Brain pericyte (primary cell): ENCODE measurements at regions not wholly inside any gene's neighbourhood (a gene's known extent, or its start where the extent isn't known, plus 50 kb on each side); places are given as distances from the start of the nearest gene placed in this dataset.
"Not testable (repeated sequence)": the region's sequence is repeated elsewhere in the genome, so short reads cannot be mapped to it uniquely, and the experiment has no call there.

Source experiments
- DNase-seq: peaks from one replicate; pipeline ENCODE4 v3.0.0-alpha.2; 2012; ENCODE audit warnings: low read depth, low spot score

DNA sequence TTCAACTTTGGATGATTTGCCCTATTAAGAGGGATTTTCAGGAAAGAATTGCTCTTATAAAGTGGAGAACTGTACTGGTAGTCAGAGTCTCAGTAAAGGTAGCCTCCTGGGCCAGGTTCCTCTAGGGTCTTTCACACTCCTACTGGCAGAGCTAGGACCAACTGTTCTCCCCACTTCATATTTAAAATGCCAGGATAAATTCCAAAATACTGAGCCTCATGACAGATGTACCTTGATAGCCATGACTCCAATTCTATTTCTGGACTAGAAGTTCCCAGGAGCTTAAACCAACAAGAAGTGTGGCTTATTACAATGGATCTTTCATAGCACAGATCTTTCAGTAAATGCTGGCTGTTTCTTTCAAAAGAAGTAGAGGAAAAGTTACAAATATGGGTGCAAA is 126.5 kb downstream of the C12orf75 start:
- DNase-seq, result no peak

DNA sequence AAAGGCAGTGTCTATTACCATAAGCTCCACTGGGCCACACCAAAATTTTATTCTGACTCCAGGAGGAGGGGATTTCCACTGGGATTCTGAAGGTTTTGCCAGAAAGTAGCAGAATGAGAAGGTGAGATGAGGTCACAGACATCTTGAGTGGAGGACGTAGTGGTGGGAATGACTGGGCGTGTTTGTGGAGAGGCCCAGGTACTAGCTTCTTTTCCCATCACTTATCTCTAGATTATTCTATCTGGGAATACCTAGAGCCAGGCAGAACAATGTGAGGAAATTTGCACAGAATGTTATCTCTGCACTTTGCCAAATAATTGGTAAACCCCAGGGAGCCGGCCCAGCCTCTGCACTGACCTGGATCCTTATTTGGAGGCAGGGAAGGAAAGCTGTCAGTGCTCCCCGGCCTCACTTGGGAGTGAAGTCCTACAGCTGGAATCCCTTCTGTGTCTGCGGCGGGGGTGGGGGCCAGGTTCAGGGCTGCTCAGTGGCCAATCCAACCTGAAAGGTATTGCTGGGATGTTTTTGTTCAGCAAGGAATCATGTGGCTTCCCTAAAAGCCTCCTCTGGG is 129.4 kb downstream of the C12orf75 start:
- DNase-seq, result no peak

- DNase-seq, result no peak
These were observed 130.9 kb downstream of the C12orf75 start for GRCh38 chr12:105461271-105461943.

- DNase-seq, result no peak
These were observed 131.7 kb downstream of the C12orf75 start for GRCh38 chr12:105461944-105462762.

- DNase-seq, result no peak
These were observed 132.3 kb downstream of the C12orf75 start for GRCh38 chr12:105462831-105463230.

GRCh38 chr12:105464406-105464805 is 133.9 kb downstream of the C12orf75 start:
- DNase-seq, result no peak

DNA sequence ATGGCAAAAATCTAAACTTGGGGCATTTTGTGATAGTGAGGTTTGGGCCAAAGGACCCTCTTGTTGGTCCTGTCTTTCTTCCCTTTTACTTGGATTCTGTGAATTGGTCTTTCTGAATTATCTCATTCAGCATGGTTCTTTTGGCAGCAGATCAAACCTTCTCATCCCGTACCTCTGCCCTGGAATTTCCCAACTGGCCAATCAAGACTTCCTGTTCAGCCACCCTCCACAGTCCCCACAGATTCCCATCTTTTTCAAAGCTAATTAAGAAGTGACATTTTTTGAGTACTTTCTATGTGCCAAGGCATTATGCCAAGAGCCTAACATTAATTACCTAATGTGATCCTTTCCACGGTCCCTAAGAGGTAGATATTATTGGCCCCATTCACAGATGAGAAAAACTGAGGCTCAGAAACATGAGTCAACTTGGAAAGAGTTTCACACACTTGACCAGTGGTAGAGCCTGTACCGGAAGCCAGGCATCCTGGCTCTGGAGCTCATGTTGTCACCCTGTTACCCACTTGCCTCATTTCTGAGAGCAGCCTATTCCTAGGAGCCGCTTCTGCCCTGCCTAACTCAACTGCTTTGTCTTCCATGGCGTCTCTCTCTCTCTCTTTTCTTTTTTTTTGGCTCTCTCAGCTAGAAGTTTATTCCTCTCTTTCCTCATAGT is 135.9 kb downstream of the C12orf75 start:
- DNase-seq, result no peak

GRCh38 chr12:105466901-105467598 is 136.6 kb downstream of the C12orf75 start:
- no peak for DNase-seq

- no peak for DNase-seq
These were observed 137.3 kb downstream of the C12orf75 start for GRCh38 chr12:105467710-105468366.

DNA sequence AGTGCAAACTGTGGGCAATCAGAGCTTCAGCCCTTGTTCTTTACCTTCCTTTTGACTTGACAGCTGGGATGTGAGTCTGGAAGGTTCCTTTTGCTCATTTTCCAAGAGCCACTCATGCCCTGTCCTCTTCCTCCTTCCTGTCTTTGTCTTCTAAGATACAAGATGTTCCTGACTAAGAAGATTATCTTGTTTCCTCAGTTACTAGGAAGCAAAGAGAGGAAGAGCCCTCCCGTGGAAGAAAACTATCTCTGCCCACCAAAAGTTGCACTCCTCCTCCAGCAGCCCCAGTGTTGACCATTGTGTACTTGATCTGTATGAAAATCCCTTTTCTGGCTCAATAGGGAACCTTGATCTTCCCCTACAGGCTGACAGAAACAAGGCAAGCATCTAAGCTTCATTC is 138.0 kb downstream of the C12orf75 start:
- no peak for DNase-seq

GRCh38 chr12:105469211-105469610 is 138.7 kb downstream of the C12orf75 start:
- no peak for DNase-seq

DNA sequence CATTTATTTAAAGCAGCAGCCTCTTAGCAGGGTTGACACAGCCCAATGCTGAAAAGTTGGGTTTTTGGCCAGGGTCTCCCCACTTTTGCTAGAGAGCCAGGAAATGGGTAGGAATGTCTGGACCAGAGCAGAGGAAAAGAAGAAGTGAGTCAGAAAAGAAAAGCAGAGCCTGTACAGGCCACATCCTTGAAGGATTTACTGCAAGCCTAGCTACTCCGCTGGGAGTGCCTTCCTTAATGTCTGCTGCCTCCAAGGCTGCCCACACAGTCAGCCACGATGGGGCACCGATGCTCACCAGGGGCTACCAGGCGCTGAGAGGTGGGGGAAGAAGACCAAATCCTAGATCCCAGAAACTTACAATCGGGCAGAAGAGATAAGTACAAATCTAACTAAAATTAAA is 139.2 kb downstream of the C12orf75 start:
- no peak for DNase-seq

GRCh38 chr12:105470102-105470501 is 139.6 kb downstream of the C12orf75 start:
- DNase-seq, result no peak

DNA sequence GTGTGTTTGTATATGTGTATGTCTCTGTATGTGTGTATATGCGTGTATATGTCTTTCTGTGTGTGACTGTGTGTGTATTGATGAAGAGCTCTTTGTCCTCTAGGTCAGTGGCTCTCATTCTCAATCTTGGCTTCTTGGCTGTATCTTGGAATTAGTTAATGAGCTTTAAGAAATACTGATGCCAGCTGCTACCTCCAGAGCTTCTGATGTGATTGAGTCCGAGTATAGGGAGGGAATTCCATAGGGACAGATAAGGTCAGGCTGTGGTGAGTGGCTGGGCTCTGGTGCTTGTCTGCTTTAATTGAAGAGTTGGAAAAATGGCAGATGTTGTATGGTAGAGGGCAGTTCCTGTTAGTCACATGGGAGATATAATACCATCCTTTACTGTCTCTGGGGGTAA is 140.1 kb downstream of the C12orf75 start:
- DNase-seq, result no peak

DNA sequence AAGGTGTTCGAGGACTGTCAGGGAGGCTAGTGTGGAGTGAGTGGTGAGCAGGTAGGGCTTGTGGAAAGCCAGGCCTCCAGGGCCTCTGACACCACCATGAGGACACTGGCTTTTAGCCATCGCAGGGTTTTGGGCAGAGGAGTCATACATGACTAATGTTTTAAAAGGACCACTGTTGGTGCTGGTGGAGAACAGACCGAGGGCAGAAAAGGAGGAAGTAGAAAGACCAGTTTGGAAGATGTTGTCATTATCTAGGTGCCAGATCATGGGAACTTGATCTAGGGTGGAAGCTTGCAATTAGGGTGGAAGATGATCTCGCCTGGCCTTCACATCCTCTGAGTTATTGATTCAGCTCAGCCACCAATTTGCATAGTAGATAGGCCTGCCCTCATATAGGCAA is 144.2 kb downstream of the C12orf75 start:
- no peak for DNase-seq

DNA sequence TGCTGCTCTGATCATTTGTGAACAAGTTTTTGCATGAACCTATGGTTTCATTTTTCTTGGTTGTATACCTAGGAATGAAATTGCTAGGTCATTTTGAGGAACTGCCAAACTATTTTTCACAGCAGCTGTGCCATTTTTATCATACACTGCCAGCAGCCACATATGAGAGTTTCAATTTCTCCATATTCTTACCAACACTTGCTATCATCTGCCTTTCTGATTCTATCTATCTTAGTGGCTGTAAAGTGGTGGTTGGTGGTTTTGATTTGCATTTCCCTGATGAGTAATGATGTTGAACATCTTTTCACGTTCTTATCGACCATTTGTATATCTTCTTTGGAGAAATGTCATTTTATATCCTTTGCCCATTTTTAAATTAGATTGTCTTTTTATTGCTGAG is 146.1 kb downstream of the C12orf75 start:
- DNase-seq, result no peak

GRCh38 chr12:105477873-105478272 is 147.4 kb downstream of the C12orf75 start:
- no peak for DNase-seq

DNA sequence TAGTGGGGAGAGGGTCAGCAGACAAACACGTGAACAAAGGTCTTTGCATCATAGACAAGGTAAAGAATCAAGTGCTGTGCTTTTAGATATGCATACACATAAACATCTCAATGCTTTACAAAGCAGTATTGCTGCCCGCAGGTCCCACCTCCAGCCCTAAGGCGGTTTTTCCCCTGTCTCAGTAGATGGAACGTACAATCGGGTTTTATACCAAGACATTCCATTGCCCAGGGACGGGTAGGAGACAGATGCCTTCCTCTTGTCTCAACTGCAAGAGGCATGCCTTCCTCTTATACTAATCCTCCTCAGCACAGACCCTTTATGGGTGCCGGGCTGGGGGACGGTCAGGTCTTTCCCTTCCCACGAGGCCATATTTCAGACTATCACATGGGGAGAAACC is 148.3 kb downstream of the C12orf75 start:
- not testable (repeated sequence) for DNase-seq

GRCh38 chr12:105479710-105480109 is 149.2 kb downstream of the C12orf75 start:
- DNase-seq, result no peak

GRCh38 chr12:105480162-105480561 is 149.7 kb downstream of the C12orf75 start:
- no peak for DNase-seq
